ENCODE measurements at regions not wholly inside any gene's neighbourhood (a gene's known extent, or its start where the extent isn't known, plus 50 kb on each side); places are given as distances from the start of the nearest gene placed in this dataset.

DNA sequence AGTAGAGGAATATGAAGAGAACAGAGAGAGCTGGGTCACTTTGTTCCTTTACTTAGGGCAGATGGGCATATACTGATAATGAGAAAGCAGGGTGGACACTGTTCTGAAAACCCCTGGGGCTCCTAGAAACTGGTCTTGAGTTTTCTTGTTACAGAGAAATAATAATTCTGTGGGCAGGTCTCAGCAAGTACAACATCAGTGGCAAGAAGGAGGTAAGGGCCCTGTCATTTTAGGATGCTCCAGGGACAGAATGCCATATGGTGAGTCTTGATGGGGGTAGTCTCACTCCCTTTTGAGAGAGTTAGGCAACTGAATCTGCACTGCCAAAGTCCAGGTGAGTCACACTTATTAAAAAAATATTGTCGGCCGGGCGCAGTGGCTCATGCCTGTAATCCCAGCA is 102.3 kb downstream of the KCNJ2 start:
- CTCF ChIA-PET = no interaction called here
- POLR2A ChIA-PET = no interaction called here
- Mint-ChIP-seq H3K36me3 (ENCODE audit: low read depth) (no peaks in the 10 kb centered on the region), H3K4me3 (no peak overlapping the region), H3K27me3 (no peaks in the 10 kb centered on the region), H3K4me1 (ENCODE audit: low read depth) (no peaks in the 10 kb centered on the region), H3K9me3 (peaks cover 4% of the 10 kb centered on the region), H3K27ac (no peak overlapping the region)
- DNase-seq (no peak), ATAC-seq (no peak)
- intact Hi-C loops (cut with micrococcal nuclease) = no loop called here
- TF ChIP-seq, protein P1, sequence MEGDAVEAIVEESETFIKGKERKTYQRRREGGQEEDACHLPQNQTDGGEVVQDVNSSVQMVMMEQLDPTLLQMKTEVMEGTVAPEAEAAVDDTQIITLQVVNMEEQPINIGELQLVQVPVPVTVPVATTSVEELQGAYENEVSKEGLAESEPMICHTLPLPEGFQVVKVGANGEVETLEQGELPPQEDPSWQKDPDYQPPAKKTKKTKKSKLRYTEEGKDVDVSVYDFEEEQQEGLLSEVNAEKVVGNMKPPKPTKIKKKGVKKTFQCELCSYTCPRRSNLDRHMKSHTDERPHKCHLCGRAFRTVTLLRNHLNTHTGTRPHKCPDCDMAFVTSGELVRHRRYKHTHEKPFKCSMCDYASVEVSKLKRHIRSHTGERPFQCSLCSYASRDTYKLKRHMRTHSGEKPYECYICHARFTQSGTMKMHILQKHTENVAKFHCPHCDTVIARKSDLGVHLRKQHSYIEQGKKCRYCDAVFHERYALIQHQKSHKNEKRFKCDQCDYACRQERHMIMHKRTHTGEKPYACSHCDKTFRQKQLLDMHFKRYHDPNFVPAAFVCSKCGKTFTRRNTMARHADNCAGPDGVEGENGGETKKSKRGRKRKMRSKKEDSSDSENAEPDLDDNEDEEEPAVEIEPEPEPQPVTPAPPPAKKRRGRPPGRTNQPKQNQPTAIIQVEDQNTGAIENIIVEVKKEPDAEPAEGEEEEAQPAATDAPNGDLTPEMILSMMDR (IDR thresholded peaks at IDR 0.05) = no peak

DNA sequence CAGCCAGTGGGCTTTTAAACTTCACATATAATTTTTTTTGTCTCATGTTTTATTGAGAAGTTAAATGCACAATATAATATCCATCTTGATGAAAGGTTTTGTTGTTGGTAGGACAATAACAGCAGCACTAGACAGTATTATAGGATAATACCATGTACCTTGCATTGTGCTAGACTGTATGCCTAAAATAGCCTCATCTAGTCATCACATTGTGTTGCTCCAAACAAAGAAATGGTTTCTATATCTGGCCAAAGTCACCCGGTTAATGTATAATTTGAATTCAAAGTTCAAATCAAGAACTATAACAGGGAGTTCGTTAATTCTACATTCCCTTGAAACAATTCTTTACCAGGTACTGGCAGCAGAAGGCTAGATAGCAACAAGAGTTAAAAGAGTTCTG is 104.9 kb downstream of the KCNJ2 start:
- no peaks in the 10 kb centered on the region for H3K9me3 Mint-ChIP-seq
- ChIA-PET POLR2A (no interaction called here), CTCF (no interaction called here)
- ATAC-seq = no peak
- intact Hi-C loops (cut with micrococcal nuclease) = no loop called here
- no peak for DNase-seq
- TF ChIP-seq, protein P1 (IDR thresholded peaks at IDR 0.05) = no peak
- H3K36me3 Mint-ChIP-seq (ENCODE audit: low read depth) = no peaks in the 10 kb centered on the region
- H3K27me3 Mint-ChIP-seq = no peaks in the 10 kb centered on the region
- no peak overlapping the region for H3K27ac Mint-ChIP-seq
- no peaks in the 10 kb centered on the region for H3K4me1 Mint-ChIP-seq (ENCODE audit: low read depth)
- no peak overlapping the region for H3K4me3 Mint-ChIP-seq

DNA sequence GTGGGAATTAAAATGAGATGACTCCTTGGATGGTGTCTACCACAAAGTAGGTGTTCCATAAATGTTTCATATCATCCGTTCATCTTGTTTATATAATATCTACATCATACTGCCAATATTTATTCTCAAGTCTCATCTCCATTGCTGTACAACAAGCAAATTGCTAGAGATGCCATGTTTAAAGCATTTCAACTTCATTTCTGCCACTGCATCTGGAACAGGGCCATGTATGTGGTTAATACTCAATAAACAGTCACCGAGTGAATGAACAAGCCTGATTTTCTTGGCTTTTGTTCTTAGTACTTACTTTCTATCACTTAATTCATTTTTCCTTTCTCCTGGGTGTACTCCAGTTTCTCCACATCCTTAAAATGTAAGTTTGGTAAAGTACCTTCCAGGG is 107.6 kb downstream of the KCNJ2 start:
- H3K9me3 Mint-ChIP-seq = no peaks in the 10 kb centered on the region
- no peaks in the 10 kb centered on the region for H3K36me3 Mint-ChIP-seq (ENCODE audit: low read depth)
- intact Hi-C loops (cut with micrococcal nuclease) = no loop called here
- no peak overlapping the region for H3K27ac Mint-ChIP-seq
- ChIA-PET POLR2A (no interaction called here), CTCF (no interaction called here)
- no peak for DNase-seq
- no peak for ATAC-seq
- H3K4me3 Mint-ChIP-seq = no peak overlapping the region
- TF ChIP-seq, protein P1 (IDR thresholded peaks at IDR 0.05) = no peak
- no peaks in the 10 kb centered on the region for H3K27me3 Mint-ChIP-seq
- H3K4me1 Mint-ChIP-seq (ENCODE audit: low read depth) = no peaks in the 10 kb centered on the region

DNA sequence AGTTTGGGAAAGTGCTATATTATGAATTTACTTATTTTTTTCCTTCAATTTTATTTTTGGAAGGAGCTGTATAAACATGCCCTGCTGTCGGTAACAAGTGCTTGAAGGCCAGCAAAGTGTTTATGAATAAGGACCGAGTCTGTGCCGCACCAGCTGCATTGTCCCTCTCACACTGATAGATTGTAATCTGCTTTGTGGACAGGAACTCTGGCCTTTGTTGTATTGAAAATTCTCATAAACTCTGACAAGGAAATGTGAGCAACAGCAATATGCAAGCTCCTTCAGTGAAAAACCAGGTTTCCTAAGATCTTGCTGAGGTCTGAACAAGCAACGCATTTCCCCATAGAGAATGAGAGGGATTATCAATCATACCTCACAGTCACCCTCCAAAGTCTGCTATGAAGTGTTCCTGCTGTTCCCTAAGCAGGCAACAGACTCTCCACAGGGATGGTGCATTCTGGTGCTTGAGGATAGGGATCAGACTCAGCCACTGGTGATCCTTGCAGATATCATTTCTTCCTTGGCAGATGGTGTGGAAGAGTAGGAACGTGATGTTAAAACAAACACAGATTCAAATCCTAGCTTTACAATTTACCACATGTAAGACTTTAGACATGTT is 109.6 kb downstream of the KCNJ2 start:
- no peaks in the 10 kb centered on the region for H3K4me1 Mint-ChIP-seq (ENCODE audit: low read depth)
- H3K9me3 Mint-ChIP-seq = no peaks in the 10 kb centered on the region
- H3K27me3 Mint-ChIP-seq = no peaks in the 10 kb centered on the region
- POLR2A ChIA-PET = no interaction called here
- ATAC-seq (no peak), DNase-seq (no peak)
- no peaks in the 10 kb centered on the region for H3K36me3 Mint-ChIP-seq (ENCODE audit: low read depth)
- intact Hi-C loops (cut with micrococcal nuclease) = no loop called here
- TF ChIP-seq, protein P1 (IDR thresholded peaks at IDR 0.05) = no peak
- CTCF ChIA-PET = no interaction called here
- H3K4me3 Mint-ChIP-seq = no peak overlapping the region
- no peak overlapping the region for H3K27ac Mint-ChIP-seq

DNA sequence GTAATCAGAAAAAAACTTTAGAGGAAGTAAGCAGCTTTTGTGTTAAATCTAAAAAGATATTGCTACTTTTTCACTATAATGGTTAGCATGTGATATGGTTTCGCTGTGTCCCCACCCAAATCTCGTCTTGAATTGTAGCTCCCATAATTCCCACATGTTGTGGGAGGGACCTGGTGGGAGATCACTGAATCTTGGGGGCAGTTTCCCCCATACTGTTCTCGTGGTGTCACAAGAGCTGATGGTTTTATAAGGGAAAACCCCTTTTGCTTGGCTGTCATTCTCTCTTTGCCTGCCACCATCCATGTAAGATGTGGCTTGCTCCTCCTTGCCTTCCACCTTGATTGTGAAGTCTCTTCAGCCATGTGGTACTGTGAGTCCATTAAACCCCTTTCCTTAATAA is 117.1 kb downstream of the KCNJ2 start:
- H3K9me3 Mint-ChIP-seq = peaks cover 2% of the 10 kb centered on the region
- TF ChIP-seq, protein P1 (IDR thresholded peaks at IDR 0.05) = no peak
- peaks cover 2% of the 10 kb centered on the region for H3K27me3 Mint-ChIP-seq
- ChIA-PET POLR2A (no interaction called here), CTCF (no interaction called here)
- intact Hi-C loops (cut with micrococcal nuclease) = no loop called here
- no peaks in the 10 kb centered on the region for H3K4me1 Mint-ChIP-seq (ENCODE audit: low read depth)
- DNase-seq = no peak
- H3K27ac Mint-ChIP-seq = no peak overlapping the region
- H3K4me3 Mint-ChIP-seq = no peak overlapping the region
- ATAC-seq = no peak
- no peaks in the 10 kb centered on the region for H3K36me3 Mint-ChIP-seq (ENCODE audit: low read depth)

Data from activated CD8-positive, alpha-beta T cell treated with anti-CD3 and anti-CD28 coated beads for 36 hours (primary cell).